Hypothalamus (tissue), 51 donors: ENCODE measurements at regions not wholly inside any gene's neighbourhood (a gene's known extent, or its start where the extent isn't known, plus 50 kb on each side); places are given as distances from the start of the nearest gene placed in this dataset.
"Not testable (repeated sequence)": the region's sequence is repeated elsewhere in the genome, so short reads cannot be mapped to it uniquely, and the experiment has no call there.

Experiments
- DNase-seq, 51 donors: peaks; one replicate each; lab custom pipeline; 2025; lab: John Stamatoyannopoulos, UW

GRCh38 chr4:171378323-171378722, 434.9 kb upstream of the GALNTL6 start:
- no peak for DNase-seq

GRCh38 chr4:171376724-171377123, 436.5 kb upstream of the GALNTL6 start:
- no peak for DNase-seq

- no peak for DNase-seq
Observed at GRCh38 chr4:171353535-171353934, 459.7 kb upstream of the GALNTL6 start.

- no peak for DNase-seq
Observed at GRCh38 chr4:171348090-171348489, 465.1 kb upstream of the GALNTL6 start.

GRCh38 chr4:171342646-171343045, 470.6 kb upstream of the GALNTL6 start:
- DNase-seq, result no peak

- DNase-seq, result no peak
Observed at GRCh38 chr4:171340258-171340657, 472.9 kb upstream of the GALNTL6 start.

GRCh38 chr4:171334549-171334948, 478.7 kb upstream of the GALNTL6 start:
- DNase-seq, result no peak

- DNase-seq, result no peak
Observed at GRCh38 chr4:171308661-171309060, 504.5 kb upstream of the GALNTL6 start.

GRCh38 chr4:171298048-171298718, 515.0 kb upstream of the GALNTL6 start:
- DNase-seq, result not testable (repeated sequence)

- no peak for DNase-seq
Observed at GRCh38 chr4:171288816-171289432, 524.3 kb upstream of the GALNTL6 start.

- no peak for DNase-seq
Observed at GRCh38 chr4:171281359-171281758, 531.8 kb upstream of the GALNTL6 start.

GRCh38 chr4:171279131-171279530, 534.1 kb upstream of the GALNTL6 start:
- no peak for DNase-seq

GRCh38 chr4:171266671-171267070, 546.5 kb upstream of the GALNTL6 start:
- no peak for DNase-seq

GRCh38 chr4:171265190-171265818, 547.9 kb upstream of the GALNTL6 start:
- no peak for DNase-seq

- no peak for DNase-seq
Observed at GRCh38 chr4:171256223-171256622, 557.0 kb upstream of the GALNTL6 start.

- no peak for DNase-seq
Observed at GRCh38 chr4:171246948-171247347, 566.3 kb upstream of the GALNTL6 start.

- DNase-seq, result no peak
Observed at GRCh38 chr4:171242831-171243230, 570.4 kb upstream of the GALNTL6 start.

GRCh38 chr4:171239196-171239595, 574.0 kb upstream of the GALNTL6 start:
- no peak for DNase-seq

GRCh38 chr4:171235521-171235920, 577.7 kb upstream of the GALNTL6 start:
- DNase-seq, result no peak

GRCh38 chr4:171229354-171229753, 583.9 kb upstream of the GALNTL6 start:
- not testable (repeated sequence) for DNase-seq

- no peak for DNase-seq
Observed at GRCh38 chr4:171221181-171221580, 592.0 kb upstream of the GALNTL6 start.

GRCh38 chr4:171203425-171203824, 609.8 kb upstream of the GALNTL6 start:
- no peak for DNase-seq
